HG02943 (cell line): ENCODE measurements at regions not wholly inside any gene's neighbourhood (a gene's known extent, or its start where the extent isn't known, plus 50 kb on each side); places are given as distances from the start of the nearest gene placed in this dataset.
"Not testable (repeated sequence)": the region's sequence is repeated elsewhere in the genome, so short reads cannot be mapped to it uniquely, and the experiment has no call there.

Experiments used
- ATAC-seq: cut with Tn5 transposase; IDR thresholded peaks from one replicate; pipeline ENCODE4 v1.9.1; 2021; ENCODE audit warnings: mild to moderate bottlenecking, low read depth, moderate library complexity; ENCODE audit not compliant: unreplicated experiment

DNA sequence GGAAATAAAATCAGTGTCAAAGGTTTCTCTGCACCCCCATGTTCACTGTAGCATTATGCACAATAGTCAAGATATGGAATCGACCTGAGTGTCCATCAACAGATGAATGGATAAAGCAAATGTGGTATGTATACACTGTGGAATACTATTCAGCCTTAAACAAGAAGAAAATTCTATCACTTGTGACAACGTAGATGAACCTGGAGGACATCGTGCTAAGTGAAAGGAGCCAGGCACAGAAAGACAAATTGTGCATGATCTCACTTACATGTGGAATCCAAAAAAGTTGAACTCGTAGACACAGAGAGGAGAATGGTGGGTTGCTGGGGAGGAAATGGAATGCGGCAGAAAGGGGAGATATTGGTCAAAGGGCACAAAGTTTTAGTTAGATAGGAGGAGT, 136.3 kb upstream of the ESR1 start:
- no peak for ATAC-seq

DNA sequence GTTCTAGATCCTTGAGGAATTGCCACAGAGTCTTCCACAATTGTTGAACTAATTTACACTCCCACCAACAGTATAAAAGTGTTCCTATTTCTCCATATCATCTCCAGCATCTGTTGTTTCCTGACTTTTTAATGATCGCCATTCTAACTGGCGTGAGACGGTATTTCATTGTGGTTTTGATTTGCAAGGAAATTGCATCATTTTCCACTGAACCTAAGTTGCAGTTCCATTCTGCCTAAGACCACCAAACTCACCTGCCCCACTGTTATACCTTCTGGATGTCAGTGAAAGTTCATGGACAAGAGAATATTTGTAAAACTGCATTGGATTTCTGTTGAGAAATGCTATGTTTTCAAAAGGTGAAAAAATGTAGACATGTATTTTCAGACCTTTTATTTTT, 132.9 kb upstream of the ESR1 start:
- ATAC-seq, result no peak

DNA sequence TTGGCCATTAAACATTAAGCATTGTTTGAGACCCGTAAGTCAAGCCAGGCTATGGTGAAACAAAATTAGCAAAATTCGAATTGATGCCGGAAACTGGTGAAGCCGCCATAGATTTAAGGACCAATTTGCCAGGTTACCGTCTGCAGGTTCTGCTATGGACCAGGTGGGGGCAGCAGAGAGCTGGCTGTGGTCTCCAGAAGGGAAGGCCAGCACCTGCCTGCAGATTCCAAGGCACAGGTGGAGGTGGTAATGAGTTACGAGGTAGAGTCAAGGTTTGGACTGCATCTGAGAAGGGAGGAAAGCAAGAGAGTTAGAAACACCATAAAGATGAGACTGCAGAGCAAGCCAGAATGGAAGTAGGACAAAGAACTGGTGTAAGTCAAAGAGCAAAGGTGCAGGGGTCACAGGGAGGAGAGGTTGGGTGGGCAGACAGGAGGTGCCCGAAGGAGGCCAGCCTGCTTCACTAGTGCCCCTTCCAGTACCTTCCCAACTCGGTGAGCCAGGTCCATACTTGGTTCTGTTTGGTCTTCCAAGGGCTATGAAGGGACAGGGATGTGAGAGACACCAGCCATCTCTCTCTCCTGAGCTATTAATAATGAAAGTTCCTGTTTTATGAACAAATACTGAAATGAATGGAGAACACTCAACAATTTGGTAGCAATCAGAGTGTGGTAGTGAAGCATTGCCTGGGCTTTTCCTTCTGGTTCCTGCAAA, 131.6 kb upstream of the ESR1 start:
- peak; percentile 89 for ATAC-seq

DNA sequence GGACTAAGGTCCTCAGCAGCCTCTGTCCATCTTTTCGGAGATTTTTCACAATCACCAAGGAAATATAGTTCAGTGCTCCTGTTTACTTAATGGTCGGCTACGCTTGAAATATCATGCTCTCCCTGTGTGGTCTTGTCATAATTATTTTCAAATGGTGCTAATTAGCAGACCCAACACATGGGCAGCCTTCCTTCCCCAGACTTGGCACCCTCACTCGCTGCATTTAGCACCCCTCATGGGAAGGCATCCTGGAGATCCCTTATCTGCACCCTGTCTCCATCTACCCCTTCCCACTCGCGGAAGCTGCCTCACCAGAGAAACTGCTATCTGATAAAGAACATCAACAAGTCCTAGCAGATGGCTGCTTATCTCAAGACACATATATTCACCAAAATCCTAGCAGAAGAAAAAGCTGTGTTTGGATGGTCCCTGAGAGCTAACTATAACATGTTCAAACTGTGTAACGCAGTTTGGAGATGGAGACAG, 131.0 kb upstream of the ESR1 start:
- ATAC-seq, result no peak

DNA sequence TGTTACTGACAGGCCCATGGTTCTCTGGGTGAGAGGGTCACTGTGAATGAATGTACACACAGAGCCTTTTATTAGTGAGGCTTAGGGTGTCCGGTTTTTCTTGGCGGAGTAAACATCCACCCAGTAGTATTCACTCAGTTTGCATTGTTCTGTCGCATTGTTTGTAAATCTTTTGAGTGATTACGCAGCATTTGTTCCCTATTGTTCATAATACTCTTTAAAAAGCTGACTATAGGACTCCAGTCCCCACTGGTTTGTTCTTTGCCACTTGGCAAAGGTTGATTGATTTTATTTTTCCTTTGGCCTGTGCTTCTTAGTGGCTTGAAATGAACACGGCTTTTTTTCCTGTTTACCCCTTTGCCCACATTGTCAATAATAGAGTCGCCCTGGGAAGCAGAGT, 130.1 kb upstream of the ESR1 start:
- ATAC-seq, result no peak

DNA sequence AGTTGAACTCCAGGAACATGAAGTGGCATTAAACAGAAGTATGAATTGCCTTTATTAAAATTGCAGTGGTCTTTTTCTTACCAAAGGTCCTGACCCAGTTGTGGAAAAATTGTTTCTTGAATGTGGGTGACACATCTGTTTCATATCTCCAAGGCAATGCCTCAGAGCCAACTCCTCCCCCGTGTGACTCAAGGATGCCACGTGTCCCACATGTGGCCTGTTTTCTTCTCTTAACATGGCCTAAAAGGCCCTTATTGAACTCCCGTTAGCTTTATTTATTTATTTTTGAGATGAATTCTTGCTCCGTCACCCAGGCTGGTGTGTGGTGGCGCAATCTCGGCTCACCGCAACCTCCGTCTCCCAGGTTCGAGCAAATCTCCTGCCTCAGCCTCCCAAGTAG, 128.4 kb upstream of the ESR1 start:
- ATAC-seq, result no peak

DNA sequence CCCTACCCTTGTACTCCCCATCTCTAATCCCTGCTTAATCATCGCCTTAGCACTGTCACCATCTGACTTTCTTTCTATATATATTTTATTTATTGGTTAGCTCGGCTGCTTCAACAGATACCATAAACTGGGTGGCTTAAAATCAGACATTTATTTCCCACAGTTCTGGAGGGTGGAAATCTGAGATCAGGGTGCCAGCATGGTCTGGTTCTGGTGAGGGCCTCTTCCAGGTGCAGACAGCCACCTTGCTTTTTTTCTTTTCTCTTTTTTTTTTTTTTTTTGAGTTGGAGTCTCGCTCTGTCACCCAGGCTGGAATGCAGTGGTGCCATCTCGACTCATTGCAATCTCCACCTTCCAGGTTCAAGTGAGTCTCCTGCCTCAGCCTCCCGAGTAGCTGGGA, 127.5 kb upstream of the ESR1 start:
- ATAC-seq, result no peak

DNA sequence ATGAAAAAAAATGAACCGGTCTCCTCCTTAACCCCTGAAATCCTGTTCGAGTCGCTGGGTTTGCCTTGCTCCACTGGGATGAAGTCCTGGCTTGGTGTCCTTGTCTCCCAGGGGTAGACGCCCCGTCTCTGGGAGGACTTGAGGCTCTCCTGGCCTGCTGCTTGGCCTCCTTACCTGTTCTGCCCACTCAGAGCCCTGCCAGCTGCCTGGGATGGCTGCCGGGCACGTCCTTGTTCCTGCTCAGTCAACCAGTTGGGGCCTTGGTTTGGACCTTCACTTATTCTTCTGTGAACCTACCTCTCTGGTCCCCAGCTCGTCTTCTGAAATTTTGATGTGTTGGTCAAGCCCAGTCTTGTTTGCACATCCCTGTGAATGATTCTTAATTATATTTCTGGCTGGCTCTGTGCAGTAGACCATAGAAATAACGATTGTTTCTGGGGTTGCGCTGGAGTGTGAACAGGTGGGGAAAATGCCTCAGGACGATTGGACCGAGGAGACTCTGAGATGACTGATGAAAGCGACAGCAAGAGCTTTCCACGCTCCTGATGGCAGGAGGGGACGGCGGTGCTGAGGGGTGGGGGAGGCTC, 126.5 kb upstream of the ESR1 start:
- ATAC-seq, result no peak

DNA sequence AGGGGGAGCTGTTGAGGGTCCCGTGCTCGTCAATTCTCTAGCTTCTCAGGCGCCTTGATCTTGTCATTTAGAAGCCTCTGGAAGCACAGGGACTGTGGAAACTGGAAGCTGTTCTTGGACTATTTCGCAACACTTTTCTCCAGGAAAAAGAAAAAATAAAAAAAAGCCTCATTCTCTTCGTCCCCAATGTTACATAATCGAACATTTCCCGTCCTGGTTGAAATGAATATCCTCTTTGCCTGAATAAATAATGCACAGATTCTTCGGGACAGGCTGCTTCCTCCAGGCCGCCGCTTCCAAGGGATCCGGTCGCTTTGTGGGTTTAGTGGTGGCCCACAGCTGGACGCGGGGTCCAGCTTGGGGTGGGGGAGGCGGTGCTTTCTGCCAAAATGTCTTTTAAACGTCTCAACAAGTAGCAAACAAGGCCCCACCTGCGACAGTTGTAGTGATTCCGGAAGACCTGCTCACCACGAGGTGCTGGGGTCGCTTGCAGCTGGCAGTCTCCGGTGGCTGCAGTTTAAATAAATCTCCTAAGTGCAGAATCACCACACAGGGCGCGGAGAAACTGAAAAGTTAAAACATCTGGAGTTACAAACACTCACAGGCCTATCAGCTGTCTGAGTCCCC, 125.9 kb upstream of the ESR1 start:
- no peak for ATAC-seq

DNA sequence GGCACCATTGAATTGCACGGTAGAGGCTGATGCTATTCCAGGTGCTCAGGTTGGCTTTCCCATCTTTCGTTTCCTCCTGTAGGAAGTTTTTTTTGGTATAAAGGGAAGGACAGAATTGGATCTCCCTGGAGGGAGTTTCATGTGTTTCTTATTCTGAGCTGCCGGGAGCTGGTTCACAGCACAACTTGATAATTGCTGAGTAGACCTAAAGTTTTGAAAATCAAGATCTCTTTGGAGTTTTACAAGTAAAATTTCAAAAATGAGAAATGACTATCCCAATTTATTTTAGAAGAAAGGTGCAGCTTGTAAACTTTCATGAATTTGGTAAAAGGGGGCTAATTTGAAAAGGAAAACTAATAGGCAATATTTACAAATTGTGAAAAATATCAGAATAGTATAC, 125.2 kb upstream of the ESR1 start:
- ATAC-seq, result no peak

DNA sequence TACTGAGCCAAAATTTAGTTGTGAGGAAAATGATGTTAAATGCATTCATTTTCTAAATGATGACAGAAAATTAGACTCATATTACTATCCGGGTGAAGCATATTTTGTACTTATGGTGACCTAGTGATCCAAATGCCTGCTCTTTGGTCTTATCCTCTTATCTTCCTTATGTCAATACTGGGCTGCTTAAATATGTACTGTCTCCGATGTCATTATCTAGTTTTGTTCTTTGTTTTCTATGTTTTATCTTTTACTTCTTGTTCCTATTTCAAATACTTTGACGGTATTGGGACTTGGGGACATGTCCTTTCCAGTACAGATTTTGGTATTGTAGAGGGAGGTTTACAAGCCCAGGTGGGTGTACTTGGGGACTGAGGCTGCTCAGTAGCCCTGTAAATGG, 124.6 kb upstream of the ESR1 start:
- ATAC-seq, result no peak

DNA sequence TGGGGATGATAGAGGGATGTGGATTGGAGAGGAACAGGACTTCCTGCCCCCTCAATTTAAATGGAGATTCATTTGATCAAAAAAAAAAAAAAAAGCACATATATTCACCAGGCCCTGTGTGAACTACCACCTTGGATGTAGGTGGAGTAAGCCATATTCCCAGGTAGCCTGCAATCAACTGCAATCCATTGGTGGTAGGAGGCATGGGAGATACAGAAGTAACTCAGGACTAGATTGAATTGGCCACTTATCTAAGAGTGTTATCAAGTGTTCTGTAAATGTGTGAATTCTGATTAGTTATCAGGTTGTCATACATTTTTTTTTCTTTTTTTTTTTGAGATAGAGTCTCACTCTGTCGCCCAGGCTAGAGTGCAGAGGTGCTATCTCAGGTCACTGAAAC, 124.1 kb upstream of the ESR1 start:
- ATAC-seq, result no peak

DNA sequence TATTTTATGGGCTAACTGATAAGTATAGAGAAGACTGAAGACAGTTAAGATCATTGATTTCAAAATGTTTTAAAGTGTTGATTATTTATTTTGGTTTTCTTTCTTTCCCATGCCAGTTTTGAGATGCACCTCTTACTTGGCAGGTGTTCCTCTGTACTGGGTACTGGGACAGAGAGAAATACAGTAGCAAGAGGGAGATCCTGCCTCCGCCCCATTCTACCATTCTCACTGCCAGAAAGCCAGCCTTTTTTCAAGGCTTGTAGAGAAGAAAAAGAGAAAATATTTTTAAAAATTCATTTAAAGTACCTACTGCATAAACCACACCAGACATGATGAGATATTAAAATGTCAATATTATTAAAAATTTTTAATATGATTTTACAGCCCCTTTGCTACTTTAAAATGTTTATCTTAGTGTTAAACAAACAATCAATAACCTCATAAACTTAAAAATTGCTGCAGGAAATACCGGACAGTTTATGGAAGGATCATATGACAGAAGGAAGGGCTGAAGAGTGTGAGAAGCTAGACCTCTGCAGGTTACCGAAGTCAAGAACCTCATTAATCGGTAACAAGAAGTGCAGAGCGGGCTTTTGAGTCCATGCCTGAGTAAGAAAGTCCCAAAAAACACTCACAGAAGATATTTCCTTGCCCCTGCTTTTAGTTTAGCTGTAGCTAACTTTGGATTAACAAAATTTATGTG, 117.8 kb upstream of the ESR1 start:
- no peak for ATAC-seq

DNA sequence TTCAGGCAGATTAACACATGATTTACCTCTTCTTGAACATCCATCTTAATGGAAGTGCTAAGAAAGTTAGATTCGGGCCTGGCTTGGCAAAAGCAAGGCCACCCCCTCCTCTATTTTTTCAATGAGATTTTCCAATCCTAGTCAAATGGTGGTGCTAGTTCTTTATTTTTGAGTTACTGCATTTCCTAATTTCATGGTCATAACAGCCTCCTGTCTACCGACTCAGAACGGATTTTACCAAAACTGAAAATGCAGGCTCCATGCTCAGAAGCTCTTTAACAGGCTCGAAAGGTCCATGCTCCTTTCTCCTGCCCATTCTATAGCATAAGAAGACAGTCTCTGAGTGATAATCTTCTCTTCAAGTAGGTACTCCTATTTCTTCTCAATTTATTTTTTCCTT, 117.2 kb upstream of the ESR1 start:
- no peak for ATAC-seq

DNA sequence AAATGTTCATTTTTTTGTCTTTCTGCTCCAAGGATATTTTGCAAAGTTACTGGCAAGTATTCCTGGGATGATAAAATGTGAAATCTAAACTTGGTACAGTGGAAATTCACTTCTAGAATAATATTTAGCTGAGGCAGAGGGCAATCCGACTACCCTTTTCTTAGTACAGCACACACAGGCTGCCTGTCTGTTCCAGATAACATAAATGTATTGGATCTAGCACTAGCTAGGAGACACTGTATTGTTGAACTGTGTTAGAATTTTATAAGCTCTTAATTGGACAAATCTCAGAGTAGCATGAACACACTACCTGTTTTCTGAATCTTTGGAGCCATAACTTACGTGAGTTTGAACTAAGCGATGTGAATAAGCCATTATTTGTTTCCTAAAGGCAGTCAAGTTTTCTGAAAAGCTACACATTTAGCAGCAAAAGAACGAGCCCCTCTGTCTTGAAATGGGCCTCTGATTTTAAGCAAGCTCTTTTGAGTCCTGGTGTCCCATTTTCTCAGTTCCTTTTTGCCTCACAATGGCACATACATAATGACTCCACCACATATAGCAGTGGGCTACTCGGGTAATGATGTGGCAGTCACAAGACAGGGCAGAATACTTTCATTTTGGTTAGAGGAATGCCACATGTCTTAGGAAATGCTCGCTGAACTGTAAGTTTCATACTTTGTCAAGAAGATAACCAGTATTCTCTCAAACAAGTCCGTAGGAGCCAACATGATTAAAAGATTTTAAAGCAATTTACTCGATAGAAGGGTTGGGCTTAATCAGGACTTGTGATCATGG, 116.5 kb upstream of the ESR1 start:
- peak; percentile 97 for ATAC-seq

DNA sequence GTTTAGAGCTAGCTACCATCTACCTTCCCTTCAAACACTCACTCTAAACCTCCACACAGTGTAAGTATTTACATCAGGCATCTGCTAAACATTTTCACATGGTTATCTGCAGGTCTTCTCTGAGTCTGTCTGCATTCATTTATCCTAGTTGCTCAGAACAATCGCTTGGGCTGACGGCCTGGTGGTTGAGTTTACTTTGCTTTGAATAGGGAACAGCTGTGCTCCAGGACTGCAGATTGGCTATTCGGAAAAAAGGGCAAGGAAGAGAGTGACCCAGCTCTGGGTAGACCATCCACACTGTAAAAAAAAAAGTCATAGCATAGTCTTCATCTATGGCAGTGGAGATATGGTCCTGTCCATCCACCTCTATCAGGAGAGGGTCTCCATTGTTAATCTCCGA, 115.3 kb upstream of the ESR1 start:
- no peak for ATAC-seq

DNA sequence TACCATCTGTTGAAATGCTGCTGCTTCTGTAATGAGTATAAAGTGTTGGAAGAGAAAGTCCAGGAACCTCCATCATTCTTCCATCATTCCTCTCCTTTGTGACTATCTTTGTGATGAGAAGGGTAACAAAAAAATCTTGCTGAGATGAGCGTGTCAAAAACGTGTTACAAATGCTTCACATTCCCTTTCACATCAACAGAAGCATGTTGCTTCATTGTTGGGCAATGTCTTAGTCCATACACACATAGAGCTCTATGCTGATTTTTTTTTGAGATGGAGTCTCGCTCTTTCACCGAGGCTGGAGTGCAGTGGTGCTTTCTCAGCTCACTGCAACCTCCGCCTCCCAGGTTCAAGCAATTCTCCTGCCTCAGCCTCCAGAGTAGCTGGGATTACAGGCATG, 114.1 kb upstream of the ESR1 start:
- ATAC-seq, result no peak

DNA sequence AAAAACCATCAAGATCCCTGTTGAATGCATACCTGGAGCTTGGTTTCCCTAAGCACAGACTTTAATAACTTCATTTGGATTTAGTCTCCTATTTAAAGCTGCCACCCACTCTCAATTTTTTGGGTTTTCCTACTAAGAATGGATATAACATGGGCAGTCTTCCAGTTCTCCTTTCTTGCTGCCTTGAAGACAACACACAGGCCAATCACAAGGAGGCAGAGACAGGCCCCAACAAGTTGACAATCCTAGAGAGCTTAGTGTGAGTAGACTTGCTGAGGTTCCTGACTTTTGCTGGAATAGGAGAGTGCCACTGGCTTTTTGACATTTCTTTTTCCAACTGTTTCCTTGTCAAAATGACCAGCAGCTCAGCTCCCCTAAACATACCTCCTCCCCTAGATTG, 112.3 kb upstream of the ESR1 start:
- ATAC-seq, result no peak

DNA sequence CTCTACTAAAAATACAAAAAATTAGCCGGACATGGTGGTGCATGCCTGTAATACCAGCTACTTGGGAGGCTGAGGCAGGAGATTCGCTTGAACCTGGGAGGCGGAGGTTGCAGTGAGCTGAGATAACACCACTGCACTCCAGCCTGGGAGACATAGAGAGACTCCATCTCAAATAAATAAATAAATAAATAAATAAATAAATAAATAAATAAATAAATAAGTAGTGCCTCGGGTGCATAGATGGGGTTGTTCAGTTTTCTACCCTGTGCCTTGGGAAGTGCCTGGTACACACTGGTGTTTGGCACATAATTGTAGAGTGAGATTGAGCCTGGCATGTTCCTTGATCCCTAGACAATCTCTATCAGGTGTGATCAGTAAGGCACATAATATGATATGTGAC, 111.2 kb upstream of the ESR1 start:
- not testable (repeated sequence) for ATAC-seq

DNA sequence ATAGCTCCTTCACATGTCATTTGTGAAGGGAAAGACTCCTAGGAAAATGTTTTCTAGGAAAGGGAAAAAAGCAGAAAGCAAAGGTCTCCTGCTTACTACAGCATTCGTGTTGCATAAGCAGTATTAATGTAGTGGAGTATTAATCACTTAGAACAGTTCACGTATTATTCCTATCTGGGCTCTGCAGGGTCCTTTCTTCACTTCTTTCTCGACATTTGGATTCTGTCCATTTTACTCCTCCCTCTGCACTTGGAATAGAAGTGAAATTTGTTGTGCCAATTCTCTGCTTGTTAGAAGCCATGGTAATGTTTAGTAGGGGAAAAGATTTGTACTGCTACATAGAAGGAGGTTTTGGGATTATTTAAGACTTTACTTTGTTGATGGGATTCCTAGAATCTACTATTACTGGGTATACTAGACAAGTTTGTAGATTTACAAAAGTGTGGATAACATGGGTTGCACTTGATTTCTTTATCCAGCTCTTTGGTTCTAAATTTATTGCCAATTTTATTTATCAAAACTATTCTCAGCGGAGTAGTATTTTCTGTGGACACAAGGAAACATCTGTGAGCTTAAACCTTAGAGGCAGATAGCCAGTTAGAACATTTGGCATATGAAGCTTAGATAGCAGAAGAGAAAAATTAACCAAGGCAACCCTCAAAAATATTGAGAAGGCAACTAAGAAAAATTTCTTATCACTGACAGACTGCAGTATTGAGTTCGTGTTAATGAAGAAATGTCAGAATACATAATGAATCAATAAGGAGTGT, 108.4 kb upstream of the ESR1 start:
- no peak for ATAC-seq
